ENCODE measurements at regions not wholly inside any gene's neighbourhood (a gene's known extent, or its start where the extent isn't known, plus 50 kb on each side); places are given as distances from the start of the nearest gene placed in this dataset.

- TF ChIP-seq CTCF (IDR thresholded peaks at IDR 0.05) (no peak), POLR2AphosphoS5 (IDR thresholded peaks at IDR 0.05) (no peak), POLR2A (IDR thresholded peaks at IDR 0.05) (no peak), EP300 (IDR thresholded peaks at IDR 0.05) (no peak)
Observed at GRCh38 chr6:47111685-47112084, 69.6 kb upstream of the ADGRF1 start.

Data from gastroesophageal sphincter (tissue), 3 donors.